K562 (cell line): ENCODE measurements at regions not wholly inside any gene's neighbourhood (a gene's known extent, or its start where the extent isn't known, plus 50 kb on each side); places are given as distances from the start of the nearest gene placed in this dataset.

Source experiments
- BMI1 ChIP-seq: fragments of 150-350 bp; IDR thresholded peaks from 2 replicates; pipeline ENCODE4 v1.6.1; 2014; ENCODE audit warnings: low read length
- CBX3 ChIP-seq, 2 experiments: IDR thresholded peaks; 1 replicate in 1 of 2; 2 replicates in 1 of 2; pipeline ENCODE4 v1.6.1; 2012; ENCODE audit warnings: inconsistent platforms in 2 of 2, low read length in 2 of 2, borderline replicate concordance in 1 of 2, control low read depth in 1 of 2
- CEBPG ChIP-seq, 3 experiments: fragments of 200-800 bp in 1 of 3; sonication (Bioruptor generic) in 1 of 3; sonication (generic) in 1 of 3; formaldehyde crosslinking in 1 of 3; IDR thresholded peaks in 2 of 3; conservative IDR thresholded peaks in 1 of 3; 2 replicates each; pipeline versions ENCODE4 v1.6.1 to v1.8.0; 2016 to 2022; ENCODE audit warnings: missing compliant biosample characterization in 2 of 3, missing genetic modification characterization in 2 of 3, mild to moderate bottlenecking in 1 of 3, missing genetic modification reagents in 1 of 3
- DMBX1 ChIP-seq: fragments of 250-450 bp; sonication (Bioruptor Pico); IDR thresholded peaks from 2 replicates; pipeline ENCODE4 v1.8.0; 2022; ENCODE audit warnings: inconsistent platforms, mild to moderate bottlenecking, moderate library complexity, borderline replicate concordance
- FUS ChIP-seq: fragments of 200-400 bp; formaldehyde crosslinking; optimal IDR thresholded peaks from 2 replicates; pipeline ENCODE3; 2017; ENCODE audit warnings: low read depth, low read length
- IFI16 ChIP-seq: fragments of 250-450 bp; sonication (Bioruptor Pico); IDR thresholded peaks from 2 replicates; pipeline ENCODE4 v2.1.2; 2022; ENCODE audit warnings: mild to moderate bottlenecking, inconsistent platforms
- KLF10 ChIP-seq: fragments of 250-450 bp; sonication (Bioruptor Pico); IDR thresholded peaks from 2 replicates; pipeline ENCODE4 v1.6.1; 2021; ENCODE audit warnings: matching md5 sums
- PHB ChIP-seq: fragments of 250-450 bp; sonication (Bioruptor Pico); IDR thresholded peaks from 2 replicates; pipeline ENCODE4 v1.5.0; 2021
- PHF20 ChIP-seq: fragments of 450-650 bp; IDR thresholded peaks from 2 replicates; pipeline ENCODE4 v1.6.1; 2018; ENCODE audit not compliant: partially characterized antibody
- SMARCE1 ChIP-seq: fragments of 450-650 bp; IDR thresholded peaks from 2 replicates; pipeline ENCODE4 v1.7.1; 2016; ENCODE audit warnings: mild to moderate bottlenecking
- SNRNP70 ChIP-seq: fragments of 200-400 bp; formaldehyde crosslinking; optimal IDR thresholded peaks from 2 replicates; pipeline ENCODE3; 2017; ENCODE audit warnings: low read depth, low read length
- SOX6 ChIP-seq: fragments of 450-650 bp; IDR thresholded peaks from 2 replicates; pipeline ENCODE4 v1.6.1; 2014; ENCODE audit warnings: mild to moderate bottlenecking
- WHSC1 ChIP-seq: IDR thresholded peaks from one replicate; pipeline ENCODE4 v1.6.1; 2012; ENCODE audit warnings: low read length, control low read depth, inconsistent platforms
- ZNF12 ChIP-seq: sonication (generic); formaldehyde crosslinking; IDR thresholded peaks from 2 replicates; pipeline ENCODE4 v1.4.0; 2020; ENCODE audit warnings: mild to moderate bottlenecking, missing genetic modification reagents
- ZNF23 ChIP-seq: fragments of 250-450 bp; sonication (Bioruptor Pico); IDR thresholded peaks from 2 replicates; pipeline ENCODE4 v1.4.0; 2020; ENCODE audit warnings: mild to moderate bottlenecking
- ZNF354B ChIP-seq: fragments of 250-450 bp; sonication (Bioruptor Pico); IDR thresholded peaks from 2 replicates; pipeline ENCODE4 v1.4.0; 2020
- ZNF584 ChIP-seq: fragments of 200-800 bp; sonication (Bioruptor generic); IDR thresholded peaks from 2 replicates; pipeline ENCODE4 v1.6.1; 2016; ENCODE audit warnings: low read depth, mild to moderate bottlenecking, missing genetic modification characterization, missing compliant biosample characterization
- TF ChIP-seq, protein P1 (sequence below): fragments of 250-450 bp; sonication (Bioruptor Pico); IDR thresholded peaks from 2 replicates; pipeline ENCODE4 v1.9.0; 2021; ENCODE audit warnings: mild to moderate bottlenecking, inconsistent platforms
- TF ChIP-seq, protein P2 (sequence below), 2 experiments: fragments of 450-650 bp; IDR thresholded peaks; 2 replicates each; pipeline ENCODE4 v1.6.1; 2016
- TF ChIP-seq, protein P3 (sequence below): sonication (generic); formaldehyde crosslinking; IDR thresholded peaks from 2 replicates; pipeline ENCODE4 v1.5.0; 2020; ENCODE audit warnings: missing genetic modification reagents
- TF ChIP-seq, protein P4 (sequence below): fragments of 250-450 bp; sonication (Bioruptor Pico); IDR thresholded peaks from 2 replicates; pipeline ENCODE4 v1.5.0; 2021
- TF ChIP-seq, protein P5 (sequence below), 3 experiments: IDR thresholded peaks in 2 of 3; conservative IDR thresholded peaks in 1 of 3; 2 replicates each; pipeline ENCODE4 v1.5.1; 2011 to 2012; ENCODE audit warnings: low read length in 3 of 3, mild to moderate bottlenecking in 3 of 3, control low read depth in 2 of 3, improper control_type of control experiment in 1 of 3, inconsistent platforms in 1 of 3, low read depth in 1 of 3, mixed read lengths in 1 of 3, moderate library complexity in 1 of 3; ENCODE audit not compliant: insufficient read depth in 2 of 3

DNA sequence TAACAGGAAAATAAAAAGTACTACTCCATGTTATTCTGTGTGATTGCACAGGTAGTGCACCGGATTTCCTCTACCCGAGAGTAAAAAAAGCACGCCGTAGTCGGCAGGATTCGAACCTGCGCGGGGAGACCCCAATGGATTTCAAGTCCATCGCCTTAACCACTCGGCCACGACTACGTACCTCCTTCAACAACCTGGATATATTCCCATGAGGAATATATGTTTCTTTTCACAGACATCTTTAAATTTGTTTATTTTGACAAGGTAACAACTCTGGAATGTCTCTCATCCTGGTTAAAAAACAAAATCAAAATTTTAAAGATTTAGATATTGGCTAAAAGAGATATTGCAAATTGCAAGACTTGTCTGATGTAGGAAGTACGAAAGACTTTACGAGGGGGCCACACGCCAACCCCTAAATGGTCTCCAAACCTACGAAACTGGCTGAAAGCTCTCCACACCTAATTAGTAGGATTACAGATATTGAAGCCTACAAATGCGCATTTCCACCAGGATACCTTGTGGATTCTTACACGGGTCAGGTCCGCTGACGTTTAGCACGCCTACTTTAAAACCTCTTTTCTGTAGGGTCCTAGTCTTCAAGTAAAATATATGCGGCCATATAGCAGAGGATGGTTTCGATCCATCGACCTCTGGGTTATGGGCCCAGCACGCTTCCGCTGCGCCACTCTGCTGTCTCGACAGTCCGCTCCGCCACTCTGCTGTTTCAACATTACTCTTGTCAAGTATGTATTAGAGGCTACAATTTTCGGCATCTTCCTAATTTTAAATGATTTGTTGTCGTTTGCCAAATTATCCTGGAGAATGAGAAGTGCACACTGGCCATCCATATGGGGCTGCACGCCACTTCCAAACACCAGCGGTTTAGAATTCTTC is 52.2 kb upstream of the BTN3A2 start (continued):
- TF ChIP-seq ZNF354B (no peak), SOX6 (peak; percentile 58), CEBPG (CRISPR knock-in tag; IDR thresholded peaks at IDR 0.05) (peak; percentile 2; the same call in 1 of the 2 replicates), CEBPG (tag; conservative IDR thresholded peaks at IDR 0.05 in 1 of 2, IDR thresholded peaks at IDR 0.05 in 1 of 2) (peak; percentile 70 to 76), PHB (no peak), CBX3 (IDR thresholded peaks at IDR 0.05; ENCODE audit: borderline replicate concordance in 1 of 2, low read length in 2 of 2) (no peak), DMBX1 (no peak), ZNF23 (CRISPR knock-in tag) (no peak), KLF10 (CRISPR knock-in tag) (no peak), SMARCE1 (no peak), SNRNP70 (no peak), ZNF584 (CRISPR knock-in tag) (no peak), PHF20 (peak; percentile 46), ZNF12 (CRISPR knock-in tag) (no peak), WHSC1 (no peak), IFI16 (no peak), BMI1 (no peak), FUS (peak; percentile 32)
- TF ChIP-seq, protein P1, sequence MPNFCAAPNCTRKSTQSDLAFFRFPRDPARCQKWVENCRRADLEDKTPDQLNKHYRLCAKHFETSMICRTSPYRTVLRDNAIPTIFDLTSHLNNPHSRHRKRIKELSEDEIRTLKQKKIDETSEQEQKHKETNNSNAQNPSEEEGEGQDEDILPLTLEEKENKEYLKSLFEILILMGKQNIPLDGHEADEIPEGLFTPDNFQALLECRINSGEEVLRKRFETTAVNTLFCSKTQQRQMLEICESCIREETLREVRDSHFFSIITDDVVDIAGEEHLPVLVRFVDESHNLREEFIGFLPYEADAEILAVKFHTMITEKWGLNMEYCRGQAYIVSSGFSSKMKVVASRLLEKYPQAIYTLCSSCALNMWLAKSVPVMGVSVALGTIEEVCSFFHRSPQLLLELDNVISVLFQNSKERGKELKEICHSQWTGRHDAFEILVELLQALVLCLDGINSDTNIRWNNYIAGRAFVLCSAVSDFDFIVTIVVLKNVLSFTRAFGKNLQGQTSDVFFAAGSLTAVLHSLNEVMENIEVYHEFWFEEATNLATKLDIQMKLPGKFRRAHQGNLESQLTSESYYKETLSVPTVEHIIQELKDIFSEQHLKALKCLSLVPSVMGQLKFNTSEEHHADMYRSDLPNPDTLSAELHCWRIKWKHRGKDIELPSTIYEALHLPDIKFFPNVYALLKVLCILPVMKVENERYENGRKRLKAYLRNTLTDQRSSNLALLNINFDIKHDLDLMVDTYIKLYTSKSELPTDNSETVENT = no peak
- TF ChIP-seq, protein P2, sequence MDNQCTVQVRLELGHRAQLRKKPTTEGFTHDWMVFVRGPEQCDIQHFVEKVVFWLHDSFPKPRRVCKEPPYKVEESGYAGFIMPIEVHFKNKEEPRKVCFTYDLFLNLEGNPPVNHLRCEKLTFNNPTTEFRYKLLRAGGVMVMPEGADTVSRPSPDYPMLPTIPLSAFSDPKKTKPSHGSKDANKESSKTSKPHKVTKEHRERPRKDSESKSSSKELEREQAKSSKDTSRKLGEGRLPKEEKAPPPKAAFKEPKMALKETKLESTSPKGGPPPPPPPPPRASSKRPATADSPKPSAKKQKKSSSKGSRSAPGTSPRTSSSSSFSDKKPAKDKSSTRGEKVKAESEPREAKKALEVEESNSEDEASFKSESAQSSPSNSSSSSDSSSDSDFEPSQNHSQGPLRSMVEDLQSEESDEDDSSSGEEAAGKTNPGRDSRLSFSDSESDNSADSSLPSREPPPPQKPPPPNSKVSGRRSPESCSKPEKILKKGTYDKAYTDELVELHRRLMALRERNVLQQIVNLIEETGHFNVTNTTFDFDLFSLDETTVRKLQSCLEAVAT (IDR thresholded peaks at IDR 0.05) = peak; percentile 7 to 34; a peak in 2 of 4 replicates
- TF ChIP-seq, protein P3, sequence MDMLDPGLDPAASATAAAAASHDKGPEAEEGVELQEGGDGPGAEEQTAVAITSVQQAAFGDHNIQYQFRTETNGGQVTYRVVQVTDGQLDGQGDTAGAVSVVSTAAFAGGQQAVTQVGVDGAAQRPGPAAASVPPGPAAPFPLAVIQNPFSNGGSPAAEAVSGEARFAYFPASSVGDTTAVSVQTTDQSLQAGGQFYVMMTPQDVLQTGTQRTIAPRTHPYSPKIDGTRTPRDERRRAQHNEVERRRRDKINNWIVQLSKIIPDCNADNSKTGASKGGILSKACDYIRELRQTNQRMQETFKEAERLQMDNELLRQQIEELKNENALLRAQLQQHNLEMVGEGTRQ (CRISPR knock-in tag) = no peak
- TF ChIP-seq, protein P4, sequence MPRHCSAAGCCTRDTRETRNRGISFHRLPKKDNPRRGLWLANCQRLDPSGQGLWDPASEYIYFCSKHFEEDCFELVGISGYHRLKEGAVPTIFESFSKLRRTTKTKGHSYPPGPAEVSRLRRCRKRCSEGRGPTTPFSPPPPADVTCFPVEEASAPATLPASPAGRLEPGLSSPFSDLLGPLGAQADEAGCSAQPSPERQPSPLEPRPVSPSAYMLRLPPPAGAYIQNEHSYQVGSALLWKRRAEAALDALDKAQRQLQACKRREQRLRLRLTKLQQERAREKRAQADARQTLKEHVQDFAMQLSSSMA = no peak
- TF ChIP-seq, protein P5, sequence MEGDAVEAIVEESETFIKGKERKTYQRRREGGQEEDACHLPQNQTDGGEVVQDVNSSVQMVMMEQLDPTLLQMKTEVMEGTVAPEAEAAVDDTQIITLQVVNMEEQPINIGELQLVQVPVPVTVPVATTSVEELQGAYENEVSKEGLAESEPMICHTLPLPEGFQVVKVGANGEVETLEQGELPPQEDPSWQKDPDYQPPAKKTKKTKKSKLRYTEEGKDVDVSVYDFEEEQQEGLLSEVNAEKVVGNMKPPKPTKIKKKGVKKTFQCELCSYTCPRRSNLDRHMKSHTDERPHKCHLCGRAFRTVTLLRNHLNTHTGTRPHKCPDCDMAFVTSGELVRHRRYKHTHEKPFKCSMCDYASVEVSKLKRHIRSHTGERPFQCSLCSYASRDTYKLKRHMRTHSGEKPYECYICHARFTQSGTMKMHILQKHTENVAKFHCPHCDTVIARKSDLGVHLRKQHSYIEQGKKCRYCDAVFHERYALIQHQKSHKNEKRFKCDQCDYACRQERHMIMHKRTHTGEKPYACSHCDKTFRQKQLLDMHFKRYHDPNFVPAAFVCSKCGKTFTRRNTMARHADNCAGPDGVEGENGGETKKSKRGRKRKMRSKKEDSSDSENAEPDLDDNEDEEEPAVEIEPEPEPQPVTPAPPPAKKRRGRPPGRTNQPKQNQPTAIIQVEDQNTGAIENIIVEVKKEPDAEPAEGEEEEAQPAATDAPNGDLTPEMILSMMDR (IDR thresholded peaks at IDR 0.05 in 2 of 3, conservative IDR thresholded peaks at IDR 0.05 in 1 of 3; ENCODE audit: insufficient read depth in 2 of 3, low read depth in 1 of 3, low read length in 3 of 3) = no peak; a peak in 1 of 6 replicates
